ENCODE measurements at regions not wholly inside any gene's neighbourhood (a gene's known extent, or its start where the extent isn't known, plus 50 kb on each side); places are given as distances from the start of the nearest gene placed in this dataset.
A peak's percentile ranks its signal among the peaks of the same experiment; 100 is the strongest.

DNA sequence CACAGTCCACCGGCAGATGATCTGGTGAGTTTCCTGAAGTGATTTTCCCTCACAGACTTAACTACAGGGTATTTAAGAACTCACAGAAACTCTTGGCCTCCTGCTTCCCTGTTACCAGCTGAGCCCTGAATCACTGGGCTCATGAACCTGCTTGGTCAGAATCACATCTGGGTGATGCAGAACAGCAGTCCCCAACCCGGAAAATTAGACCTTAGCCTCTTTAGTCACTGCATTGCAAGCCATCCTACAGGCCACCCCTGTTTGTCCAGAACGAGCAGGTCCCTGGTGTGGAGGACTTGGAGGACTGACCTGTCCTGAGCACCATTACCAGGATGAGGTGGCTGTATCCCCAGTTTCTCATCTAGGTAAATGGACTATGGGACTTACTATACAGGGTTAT, 539.2 kb downstream of the TNS3 start:
- ATAC-seq (no peak), DNase-seq (no peak)
- Histone ChIP-seq H3K36me3 (no peaks in the 10 kb centered on the region), H3K9me3 (no peaks in the 10 kb centered on the region), H3K27me3 (no peaks in the 10 kb centered on the region), H3K4me3 (no peak overlapping the region), H3K4me1 (peaks cover 3 to 18% of the 10 kb centered on the region in 2 donors), H3K27ac (no peak overlapping the region)
- TF ChIP-seq, protein P1, sequence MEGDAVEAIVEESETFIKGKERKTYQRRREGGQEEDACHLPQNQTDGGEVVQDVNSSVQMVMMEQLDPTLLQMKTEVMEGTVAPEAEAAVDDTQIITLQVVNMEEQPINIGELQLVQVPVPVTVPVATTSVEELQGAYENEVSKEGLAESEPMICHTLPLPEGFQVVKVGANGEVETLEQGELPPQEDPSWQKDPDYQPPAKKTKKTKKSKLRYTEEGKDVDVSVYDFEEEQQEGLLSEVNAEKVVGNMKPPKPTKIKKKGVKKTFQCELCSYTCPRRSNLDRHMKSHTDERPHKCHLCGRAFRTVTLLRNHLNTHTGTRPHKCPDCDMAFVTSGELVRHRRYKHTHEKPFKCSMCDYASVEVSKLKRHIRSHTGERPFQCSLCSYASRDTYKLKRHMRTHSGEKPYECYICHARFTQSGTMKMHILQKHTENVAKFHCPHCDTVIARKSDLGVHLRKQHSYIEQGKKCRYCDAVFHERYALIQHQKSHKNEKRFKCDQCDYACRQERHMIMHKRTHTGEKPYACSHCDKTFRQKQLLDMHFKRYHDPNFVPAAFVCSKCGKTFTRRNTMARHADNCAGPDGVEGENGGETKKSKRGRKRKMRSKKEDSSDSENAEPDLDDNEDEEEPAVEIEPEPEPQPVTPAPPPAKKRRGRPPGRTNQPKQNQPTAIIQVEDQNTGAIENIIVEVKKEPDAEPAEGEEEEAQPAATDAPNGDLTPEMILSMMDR (IDR thresholded peaks at IDR 0.05), result no peak
- intact Hi-C loops (cut with DNase I), result no loop called here

DNA sequence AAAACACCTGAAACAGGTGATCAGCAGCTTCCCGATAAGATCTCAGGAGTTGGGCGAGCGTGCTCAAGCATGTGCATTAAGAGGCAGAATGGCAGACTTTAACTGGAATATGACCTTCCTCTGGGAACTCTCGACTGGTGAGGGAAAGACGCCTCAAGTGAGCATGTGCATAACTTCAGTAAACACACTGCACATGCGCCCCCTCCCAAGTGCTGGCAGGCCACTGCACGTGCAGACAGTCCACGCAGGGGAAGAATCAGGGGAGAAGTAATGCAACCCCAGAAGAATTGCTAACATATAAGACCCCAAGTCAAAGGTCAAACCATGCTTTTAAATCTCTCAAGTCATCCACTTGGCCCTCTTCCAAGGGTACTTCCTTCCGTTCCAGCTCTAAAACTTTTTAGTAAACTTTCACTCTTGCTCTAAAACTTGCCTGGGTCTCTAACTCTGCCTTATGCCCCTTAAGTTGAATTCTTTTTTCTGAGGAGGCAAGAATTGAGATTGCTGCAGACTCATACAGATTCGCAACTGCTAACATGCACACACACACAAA, 541.0 kb downstream of the TNS3 start:
- TF ChIP-seq, protein P1 (IDR thresholded peaks at IDR 0.05), result no peak
- intact Hi-C loops (cut with DNase I), result no loop called here
- Histone ChIP-seq H3K27me3 (no peaks in the 10 kb centered on the region), H3K4me3 (no peak overlapping the region), H3K27ac (no peak overlapping the region), H3K4me1 (peaks cover 3 to 18% of the 10 kb centered on the region in 2 donors), H3K36me3 (no peaks in the 10 kb centered on the region), H3K9me3 (no peaks in the 10 kb centered on the region)
- DNase-seq (no peak), ATAC-seq (no peak)

DNA sequence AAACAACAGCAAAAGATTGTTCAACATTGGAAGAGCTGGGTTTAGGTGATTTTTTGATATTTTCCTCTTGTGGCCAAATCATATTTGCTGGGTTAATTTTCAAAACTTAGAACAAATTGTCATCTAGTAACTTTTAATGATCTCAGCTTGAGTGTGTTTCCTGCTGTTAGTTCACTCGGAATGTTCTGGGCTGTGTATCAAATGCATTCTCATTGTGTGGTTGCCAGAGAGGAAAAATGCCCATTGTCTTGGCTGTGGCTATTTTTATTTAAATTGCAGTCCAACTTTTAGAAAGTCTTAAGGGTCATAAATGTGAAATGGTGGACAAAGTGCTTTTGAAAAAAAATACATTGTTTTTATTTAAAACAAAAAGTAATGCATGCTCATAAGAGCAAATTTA, 542.0 kb downstream of the TNS3 start:
- intact Hi-C loops (cut with DNase I), result no loop called here
- DNase-seq, result peak in 2 of 4 donors; percentile 53 to 60

DNA sequence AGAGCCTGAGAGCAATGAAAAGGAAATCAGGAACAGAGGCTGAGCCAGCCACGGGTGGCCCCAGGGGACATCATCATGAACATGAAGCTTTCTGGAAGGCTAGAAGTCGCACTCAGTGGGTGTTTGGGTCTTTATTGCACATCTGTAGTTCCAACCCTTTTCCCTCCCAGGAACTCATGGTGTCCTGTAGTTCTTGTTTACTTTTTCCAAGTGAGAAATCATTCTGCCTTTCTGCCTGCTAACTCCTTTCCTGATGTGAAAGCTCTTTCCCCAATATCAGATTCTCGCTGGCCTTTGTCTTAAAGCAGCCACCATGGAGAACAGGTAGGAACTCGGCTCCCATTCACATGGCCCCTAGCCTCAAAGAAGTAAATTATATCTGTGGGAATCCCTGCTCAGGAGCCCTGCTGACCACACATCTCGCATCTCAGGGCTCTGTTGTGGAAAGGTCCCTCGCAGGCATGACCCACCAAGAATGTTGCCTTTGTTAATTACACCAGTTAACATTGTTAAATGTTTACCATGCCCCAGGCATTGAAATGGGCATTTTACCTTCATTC, 542.7 kb downstream of the TNS3 start:
- intact Hi-C loops (cut with DNase I), result no loop called here
- no peaks in the 10 kb centered on the region for H3K27me3 ChIP-seq
- DNase-seq (no peak), ATAC-seq (no peak)
- no peak overlapping the region for H3K4me3 ChIP-seq
- H3K27ac ChIP-seq, result peak overlapping the region; percentile 45 to 51
- no peaks in the 10 kb centered on the region for H3K9me3 ChIP-seq
- H3K4me1 ChIP-seq, result peaks cover 3 to 9% of the 10 kb centered on the region in 2 donors
- TF ChIP-seq, protein P1 (IDR thresholded peaks at IDR 0.05), result no peak
- no peaks in the 10 kb centered on the region for H3K36me3 ChIP-seq

More for the DNA sequence above, 542.0 kb downstream of the TNS3 start:
- no peak overlapping the region for H3K4me3 ChIP-seq
- TF ChIP-seq, protein P1 (IDR thresholded peaks at IDR 0.05), result no peak
- H3K4me1 ChIP-seq, result peaks cover 3 to 11% of the 10 kb centered on the region in 2 donors
- no peaks in the 10 kb centered on the region for H3K27me3 ChIP-seq
- no peaks in the 10 kb centered on the region for H3K9me3 ChIP-seq
- peak overlapping the region; percentile 45 to 51 for H3K27ac ChIP-seq
- no peaks in the 10 kb centered on the region for H3K36me3 ChIP-seq
- no peak for ATAC-seq

DNA sequence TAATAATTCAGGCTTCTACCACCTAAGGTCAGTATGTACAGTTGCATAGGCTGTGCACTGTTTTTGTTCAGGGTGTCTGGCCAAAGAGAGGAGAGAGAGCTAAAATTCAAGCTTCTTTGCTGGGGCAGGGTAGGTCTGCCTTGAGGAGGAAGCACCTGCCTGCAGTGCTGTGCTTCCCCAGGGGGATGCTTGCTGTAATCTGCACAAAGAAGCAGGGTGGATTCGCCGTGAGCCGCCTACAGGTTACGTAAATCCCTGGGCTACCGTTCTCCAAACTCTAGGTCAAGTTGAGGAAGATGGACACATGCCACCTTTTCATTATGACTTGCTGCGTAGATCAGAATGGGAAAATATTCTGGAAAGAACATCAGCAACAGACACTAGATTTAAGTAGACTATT, 543.3 kb downstream of the TNS3 start:
- no peak overlapping the region for H3K27ac ChIP-seq

More for the DNA sequence above, 543.3 kb downstream of the TNS3 start:
- Histone ChIP-seq H3K27me3 (no peaks in the 10 kb centered on the region), H3K36me3 (no peaks in the 10 kb centered on the region), H3K4me1 (peaks cover 3 to 9% of the 10 kb centered on the region in 2 donors), H3K9me3 (no peaks in the 10 kb centered on the region), H3K4me3 (no peak overlapping the region)
- TF ChIP-seq, protein P1 (IDR thresholded peaks at IDR 0.05), result no peak
- no peak for ATAC-seq
- intact Hi-C loops (cut with DNase I), result no loop called here
- no peak for DNase-seq

Data from left lung (tissue), 4 donors.